ENCODE measurements at regions not wholly inside any gene's neighbourhood (a gene's known extent, or its start where the extent isn't known, plus 50 kb on each side); places are given as distances from the start of the nearest gene placed in this dataset.
"Not testable (repeated sequence)": the region's sequence is repeated elsewhere in the genome, so short reads cannot be mapped to it uniquely, and the experiment has no call there.

DNA sequence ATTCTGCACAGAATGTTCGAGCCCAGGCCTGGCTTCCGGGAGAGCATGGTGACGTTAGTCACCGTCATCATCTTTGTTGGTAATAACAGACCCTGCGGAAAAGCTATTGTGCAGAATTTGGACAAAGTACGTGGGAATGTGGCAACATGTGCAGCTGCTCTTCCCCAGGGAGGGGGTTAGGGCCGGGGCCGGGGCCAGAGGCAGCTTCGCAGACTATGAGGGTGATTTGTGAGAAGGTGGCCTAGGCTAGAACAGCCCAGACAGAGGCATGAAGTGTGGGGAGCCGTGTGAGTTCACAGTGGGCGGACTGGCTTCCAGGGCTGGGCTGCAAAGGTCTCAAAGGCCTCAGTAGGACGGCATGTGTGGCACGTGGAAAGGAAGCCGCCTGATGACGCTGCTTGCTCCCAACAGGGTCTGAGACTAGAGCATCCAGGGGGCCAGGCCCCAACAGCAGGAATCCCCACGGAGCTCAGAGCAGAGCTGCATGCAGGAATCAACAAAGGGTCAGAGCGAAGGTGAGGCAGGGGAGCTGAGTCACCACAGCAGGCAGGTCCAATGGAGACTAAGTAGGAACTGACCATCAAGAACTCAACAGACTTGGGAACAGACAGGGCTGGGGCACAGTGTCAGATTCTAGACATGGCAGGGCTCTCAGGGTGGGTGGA is 109.2 kb downstream of the NPIPB11 start:
- not testable (repeated sequence) for DNase-seq (ENCODE audit: low read depth in 1 of 2, low spot score in 1 of 2)

DNA sequence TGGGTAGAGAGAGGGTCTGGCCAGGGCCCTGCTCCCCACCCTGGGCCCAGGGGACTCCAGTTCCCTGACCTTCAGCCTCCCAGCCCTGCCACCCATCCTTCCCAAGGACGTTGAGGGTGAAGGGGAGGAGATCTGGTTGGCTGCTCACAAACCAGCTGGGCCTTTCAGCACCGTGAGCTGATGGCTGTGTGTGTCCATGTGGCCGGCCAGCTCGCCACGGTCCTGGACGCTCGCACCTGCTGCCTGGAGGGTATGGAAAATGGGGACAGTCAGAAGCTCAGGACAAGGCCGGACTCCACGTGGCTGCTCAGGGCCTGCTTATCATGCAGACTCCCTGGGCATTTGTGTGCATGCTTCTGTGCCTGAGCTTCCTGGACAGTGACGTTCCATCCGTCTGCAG is 110.3 kb downstream of the NPIPB11 start:
- DNase-seq (ENCODE audit: low read depth in 1 of 2, low spot score in 1 of 2) = not testable (repeated sequence)

DNA sequence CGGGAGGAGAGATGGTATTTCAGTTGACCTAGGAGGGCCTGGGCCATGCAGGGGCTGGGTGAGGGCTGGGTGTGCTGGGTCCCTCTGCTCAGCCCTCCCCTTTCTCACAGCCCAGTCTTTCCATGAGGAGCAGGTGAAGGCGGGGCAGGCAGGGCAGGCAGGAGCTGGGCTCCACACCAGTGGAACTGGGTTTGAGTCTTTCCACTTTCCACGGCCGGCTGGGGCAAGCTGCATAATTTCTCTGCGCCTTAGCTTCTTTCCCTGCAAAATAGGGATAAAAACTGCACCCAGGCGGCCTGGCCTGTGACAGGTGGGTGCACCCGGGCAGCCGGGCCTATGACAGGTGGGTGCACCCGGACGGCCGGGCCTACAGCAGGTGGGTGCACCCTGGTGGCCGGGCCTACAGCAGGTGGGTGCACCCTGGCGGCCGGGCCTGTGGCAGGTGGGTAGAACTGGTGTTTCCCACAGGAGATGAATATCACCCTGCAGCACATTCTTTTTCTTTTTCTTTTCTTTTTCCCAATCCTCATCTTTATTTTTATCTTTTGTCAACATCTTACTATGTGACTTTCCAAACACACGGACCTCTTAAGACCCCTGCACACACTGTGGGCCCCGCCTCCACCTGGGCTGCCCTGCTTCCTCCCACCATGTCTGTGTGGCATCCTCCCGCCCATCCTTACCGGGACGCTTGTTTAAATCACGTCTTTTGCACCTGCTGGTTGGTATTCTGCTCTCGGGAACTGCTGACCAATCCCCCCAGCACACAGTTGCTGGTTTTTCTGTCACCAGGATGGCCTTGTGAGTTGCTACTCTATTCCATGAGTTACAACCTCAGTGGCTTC is 111.3 kb downstream of the NPIPB11 start:
- DNase-seq (ENCODE audit: low read depth in 1 of 2, low spot score in 1 of 2) = not testable (repeated sequence)

DNA sequence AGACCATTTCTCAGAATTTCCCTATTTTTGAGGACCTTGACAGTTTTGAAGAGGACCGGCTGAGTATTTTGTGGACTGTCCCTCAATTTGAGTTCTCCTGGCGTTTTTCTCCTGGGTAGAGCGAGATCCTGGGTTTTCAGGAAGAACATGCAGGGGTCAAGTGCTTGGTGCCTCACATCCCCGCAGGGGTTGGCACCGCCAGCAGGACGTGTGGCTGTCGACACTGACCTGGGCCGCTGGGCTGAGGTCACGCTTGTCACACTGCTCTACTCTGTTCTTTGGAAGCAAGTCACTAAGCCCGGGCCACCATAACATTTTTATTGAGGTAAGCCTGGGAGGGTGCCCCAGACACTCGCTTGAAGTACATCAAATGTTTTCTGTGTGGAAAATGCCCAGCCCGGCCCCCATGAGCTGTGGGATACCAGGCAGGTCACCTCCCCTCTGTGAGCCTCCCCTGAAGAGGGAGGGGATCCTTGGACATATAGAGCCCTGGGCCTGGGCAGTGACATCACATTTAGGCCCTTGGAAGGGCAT is 112.0 kb downstream of the NPIPB11 start:
- DNase-seq (ENCODE audit: low read depth in 1 of 2, low spot score in 1 of 2) = not testable (repeated sequence)

DNA sequence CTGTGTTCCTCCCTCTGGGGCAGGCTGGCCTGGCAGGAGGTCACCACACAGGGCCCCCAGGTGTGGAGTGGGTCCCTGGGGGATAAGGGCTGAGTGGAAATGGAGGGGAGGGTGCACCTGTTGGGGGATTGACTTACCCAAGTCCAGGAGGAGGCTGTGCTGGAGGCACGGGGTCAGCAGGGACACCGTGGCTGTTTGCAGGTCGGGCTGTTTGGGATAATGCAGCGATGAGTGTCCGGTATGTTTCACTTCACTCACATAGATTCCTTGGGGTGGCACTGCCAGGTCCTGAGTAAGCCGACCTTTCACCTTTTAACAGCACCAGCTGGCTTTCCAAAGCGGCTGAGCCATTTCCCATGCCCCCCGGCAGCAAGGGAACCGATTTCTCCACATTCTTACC is 113.0 kb downstream of the NPIPB11 start:
- not testable (repeated sequence) for DNase-seq (ENCODE audit: low read depth in 1 of 2, low spot score in 1 of 2)

DNA sequence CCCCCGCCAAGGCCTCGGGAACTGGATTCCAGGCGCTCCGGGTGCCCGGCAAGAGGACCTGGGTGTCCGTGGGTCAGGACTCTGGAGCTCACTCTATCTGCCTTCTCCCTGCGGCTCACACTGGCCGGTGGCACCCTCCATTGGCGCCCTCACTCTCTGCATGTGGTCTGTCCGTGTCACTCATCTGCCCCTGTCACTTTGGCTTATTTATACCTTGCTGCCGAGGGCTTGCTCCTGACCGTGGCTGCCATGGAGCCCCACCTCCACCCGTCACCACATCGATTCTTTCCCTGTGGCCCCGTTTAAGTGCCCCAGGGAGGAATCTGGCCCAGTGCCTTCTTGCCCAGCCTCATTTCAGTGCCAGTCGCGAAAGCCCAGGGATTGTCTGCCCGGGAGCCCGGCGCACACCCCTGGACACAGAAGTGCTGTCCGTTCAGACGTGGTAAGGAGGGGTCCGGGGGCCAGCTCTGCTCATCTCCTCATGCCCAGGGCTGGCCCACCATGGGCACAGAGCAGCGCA is 113.5 kb downstream of the NPIPB11 start:
- DNase-seq (ENCODE audit: low read depth in 1 of 2, low spot score in 1 of 2) = not testable (repeated sequence)

DNA sequence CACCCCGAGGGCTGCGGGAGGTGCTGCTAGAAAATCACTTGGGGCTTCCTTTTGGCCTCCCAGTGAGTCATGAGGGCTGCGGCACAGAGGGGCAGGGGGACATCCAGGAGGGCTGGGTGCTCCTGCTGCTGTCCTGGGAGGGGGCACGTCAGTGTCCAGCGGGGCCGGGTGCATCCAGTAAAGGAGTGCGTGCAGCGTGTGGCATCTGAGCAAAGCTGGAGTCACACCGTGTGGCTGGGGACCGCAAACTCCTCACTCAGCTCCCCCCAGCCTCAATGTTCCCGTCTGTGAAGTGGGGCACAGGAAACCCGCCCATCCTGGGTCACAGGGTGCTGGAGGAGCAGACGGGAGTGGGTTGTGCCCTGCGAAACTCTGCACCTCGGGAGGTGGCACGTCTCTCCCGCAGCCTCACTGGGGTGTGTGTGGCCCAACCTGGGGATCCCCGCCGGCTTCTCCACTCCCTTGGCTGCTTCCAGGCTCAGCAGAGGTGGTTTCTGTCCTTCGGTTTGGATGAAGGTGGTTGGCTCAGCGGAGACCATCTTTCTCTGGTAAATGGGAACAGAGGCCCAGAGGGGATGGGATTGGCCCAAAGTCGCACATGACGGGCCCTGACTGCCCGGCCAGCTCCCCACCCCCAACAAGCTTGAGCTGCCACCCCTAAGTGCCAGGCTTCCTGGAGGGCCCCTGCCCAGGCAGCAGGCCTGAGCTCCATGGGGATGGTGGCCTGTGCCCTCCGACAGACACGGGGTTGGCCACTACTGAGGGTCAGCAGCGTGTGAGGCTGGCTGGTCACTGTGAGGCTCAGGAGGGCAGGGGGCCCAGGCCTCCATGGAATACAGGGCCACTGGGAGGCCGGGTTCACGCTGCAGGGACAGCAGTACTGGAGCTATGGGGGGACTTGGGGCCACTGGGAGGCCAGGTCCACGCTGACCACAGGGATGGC is 114.9 kb downstream of the NPIPB11 start:
- not testable (repeated sequence) for DNase-seq (ENCODE audit: low read depth in 1 of 2, low spot score in 1 of 2)

DNA sequence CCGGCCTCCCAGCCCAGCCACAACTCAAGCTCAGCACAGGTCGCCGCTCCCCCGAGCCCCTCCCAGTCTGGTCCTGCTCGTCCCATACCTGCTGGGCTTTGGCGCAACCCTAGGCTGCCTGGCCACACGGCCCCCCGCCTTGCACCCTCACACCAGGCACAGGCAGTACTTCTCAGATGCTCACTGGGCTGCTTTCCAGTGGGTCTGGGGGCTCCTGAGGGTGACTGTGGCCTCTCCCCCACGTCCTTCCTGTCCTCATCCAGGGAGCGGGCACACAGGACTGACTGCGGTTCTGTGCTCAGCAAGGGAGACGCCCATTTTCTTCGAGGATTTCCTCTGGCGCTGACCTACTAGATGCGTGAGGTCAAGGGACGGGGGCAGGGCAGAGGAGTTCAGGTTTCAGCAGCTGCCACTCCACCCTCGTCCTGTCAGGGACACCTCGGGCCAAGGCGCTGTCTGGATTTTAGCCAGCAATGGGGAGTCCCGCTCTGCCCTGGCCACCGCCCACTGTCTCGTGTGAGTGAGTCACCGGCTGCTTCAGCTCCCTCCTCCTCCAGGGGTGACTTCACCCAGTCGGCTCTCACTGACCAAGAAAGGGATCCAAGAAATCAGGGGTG is 115.8 kb downstream of the NPIPB11 start:
- DNase-seq (ENCODE audit: low read depth in 1 of 2, low spot score in 1 of 2) = peak; percentile 13 to 27

DNA sequence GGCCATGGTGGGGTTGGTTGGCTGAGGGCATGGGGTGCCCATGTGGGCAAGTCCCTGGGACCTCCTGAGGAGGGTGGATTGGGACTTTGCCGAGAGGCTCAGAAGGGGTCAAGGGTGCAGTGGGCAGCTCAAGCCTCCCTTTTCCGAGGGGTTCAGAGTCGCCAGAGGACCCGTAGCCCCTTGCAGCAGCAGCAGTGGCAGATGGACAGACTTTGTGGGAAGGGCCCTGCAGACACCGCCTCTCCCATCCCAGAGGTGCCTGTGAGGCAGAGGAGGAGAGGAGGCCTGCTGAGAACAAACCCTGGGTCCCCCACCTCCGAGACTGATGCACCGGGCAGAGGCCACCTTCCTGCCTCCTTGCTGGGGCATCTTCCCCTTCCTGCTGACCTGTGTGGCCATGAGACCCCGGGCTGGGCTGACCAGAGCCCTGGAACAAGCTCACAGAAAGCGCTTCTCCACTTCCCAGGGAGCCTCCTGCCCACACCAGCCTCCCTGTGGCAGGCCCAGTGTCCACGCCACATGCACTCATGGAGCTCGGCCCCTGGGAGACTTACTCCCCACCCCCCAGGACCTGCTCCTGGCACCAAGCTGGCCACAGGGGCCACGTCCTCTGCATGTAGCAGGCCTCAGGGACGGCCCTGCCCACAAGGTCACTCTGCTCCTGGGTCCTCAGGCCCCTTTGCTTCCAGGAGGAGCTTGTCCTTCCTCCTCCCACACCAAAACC is 116.8 kb downstream of the NPIPB11 start:
- not testable (repeated sequence) for DNase-seq (ENCODE audit: low read depth in 1 of 2, low spot score in 1 of 2)

DNA sequence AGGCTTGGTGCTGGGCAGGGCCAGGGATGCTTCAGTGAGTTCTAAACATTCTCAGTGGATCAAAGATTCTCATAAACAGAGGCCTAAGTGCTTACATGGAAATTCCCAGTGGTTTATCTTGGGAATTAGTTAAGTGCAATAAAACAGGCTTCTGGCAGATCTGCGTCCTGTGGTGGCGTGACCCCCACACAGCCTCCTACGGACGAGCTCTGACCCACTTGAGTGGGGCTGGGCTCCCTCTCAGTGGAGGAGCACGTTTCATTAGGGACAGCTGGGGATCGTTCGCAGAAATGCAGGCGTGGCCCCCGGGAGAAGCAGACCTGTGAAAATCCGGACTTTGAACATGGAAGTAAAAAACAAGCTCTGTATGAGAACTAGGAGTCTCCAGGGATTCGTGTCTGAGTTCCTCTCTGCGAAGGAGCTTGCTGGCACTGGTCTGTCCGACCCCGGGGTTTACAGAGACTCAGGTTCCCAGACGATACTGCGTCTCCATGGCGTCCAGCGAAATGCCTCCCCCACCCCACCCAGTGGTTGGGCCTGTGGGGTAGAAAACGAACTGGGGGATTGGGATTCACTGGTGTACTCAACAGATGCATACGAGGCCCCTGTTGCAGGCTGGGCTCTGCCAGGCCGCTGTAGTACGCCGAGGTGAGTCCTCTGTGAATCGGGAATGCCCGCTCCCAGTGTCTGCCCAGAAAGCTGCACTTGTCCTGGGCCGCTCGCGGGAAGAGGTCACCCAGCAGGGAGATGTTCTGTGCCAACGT is 117.6 kb downstream of the NPIPB11 start:
- DNase-seq (ENCODE audit: low read depth in 1 of 2, low spot score in 1 of 2) = not testable (repeated sequence)

DNA sequence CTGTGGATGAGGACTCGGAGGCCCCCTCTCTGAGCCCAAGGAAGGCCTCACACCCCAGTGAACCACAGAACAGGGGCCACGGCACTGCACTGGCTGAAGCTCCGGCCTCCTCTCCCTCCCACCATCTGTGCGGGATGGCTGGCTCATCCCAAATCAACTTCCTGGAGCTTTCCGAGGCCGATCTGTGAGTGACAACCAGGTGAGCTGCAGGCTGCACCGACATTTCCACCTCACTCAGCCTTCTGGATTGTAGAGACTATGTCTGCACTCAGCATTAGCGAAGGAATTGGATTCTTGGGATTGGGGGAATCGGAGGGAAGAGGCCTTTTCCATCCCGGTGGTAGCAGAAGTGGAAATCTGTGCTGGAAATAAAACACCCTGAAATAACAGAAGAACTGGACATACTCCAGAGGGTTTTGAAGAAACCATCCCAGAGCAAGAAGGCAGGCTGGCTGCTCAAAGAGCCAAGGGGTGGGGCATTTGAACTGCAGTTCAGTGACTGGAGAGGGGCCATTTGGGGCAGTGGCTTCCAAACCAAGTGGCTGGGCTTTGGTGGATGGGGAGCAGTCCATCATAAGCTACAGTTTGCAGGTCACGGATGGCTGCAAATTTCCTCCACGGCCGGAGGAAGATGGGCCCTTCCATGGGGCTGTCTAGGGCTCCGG is 118.5 kb downstream of the NPIPB11 start:
- DNase-seq (ENCODE audit: low read depth in 1 of 2, low spot score in 1 of 2) = not testable (repeated sequence)

DNA sequence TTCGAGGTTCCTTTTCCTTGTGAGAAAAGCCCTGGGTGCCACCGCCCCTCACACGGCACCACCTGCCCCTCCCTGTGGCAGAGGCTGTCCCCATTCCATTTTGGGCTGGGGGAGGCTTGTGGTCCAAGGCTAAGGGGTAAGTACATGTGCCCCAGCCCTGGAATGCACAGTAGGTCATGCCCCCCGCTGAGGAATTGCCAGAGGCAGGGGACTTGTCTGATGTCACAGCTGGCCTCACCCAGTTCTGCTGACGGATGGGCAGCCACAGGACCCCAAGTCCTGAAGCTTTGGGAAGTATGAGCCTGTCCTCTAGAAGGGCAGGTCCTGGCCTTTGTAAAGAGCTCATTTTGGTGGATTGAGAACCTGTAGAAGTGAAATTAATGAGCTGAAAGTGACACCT is 119.3 kb downstream of the NPIPB11 start:
- DNase-seq (ENCODE audit: low read depth in 1 of 2, low spot score in 1 of 2) = not testable (repeated sequence)

DNA sequence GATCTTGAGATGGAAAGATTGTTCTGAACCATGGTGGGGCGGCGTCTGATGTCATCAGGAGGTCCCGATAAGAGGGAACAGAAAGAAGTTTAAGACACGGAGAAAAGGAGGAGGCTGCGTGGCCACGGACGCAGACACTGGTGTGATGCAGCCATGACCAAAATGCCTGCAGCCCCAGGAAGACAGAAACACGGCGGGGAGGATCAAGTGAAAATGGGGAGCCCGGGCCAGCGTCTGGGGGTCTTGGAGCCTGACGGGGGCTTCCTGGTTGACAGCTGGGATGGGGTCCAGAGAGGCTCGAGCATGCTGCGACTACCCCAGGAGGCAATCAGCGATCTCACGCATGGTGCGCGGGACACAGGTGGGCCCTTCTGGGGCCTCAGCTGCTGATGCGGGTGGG is 119.7 kb downstream of the NPIPB11 start:
- not testable (repeated sequence) for DNase-seq (ENCODE audit: low read depth in 1 of 2, low spot score in 1 of 2)

DNA sequence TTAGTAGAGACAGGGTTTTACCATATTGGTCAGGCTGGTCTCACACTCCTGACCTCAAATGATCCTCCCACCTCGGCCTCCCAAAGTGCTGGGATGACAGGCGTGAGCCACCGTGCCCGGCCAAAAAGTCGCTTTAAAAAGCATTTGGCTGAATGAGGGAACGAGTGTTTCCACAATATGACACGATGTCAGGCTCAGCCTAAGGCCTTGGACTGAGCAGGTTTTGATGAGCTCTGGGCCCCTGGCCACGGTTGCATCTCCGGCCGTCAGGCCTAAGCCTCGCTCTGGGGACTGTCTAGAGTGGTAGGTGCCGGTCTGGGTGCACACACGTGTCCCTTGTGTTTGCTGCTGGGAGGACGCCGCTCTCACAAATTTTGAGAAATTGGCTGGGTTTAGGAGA is 120.3 kb downstream of the NPIPB11 start:
- not testable (repeated sequence) for DNase-seq (ENCODE audit: low read depth in 1 of 2, low spot score in 1 of 2)

DNA sequence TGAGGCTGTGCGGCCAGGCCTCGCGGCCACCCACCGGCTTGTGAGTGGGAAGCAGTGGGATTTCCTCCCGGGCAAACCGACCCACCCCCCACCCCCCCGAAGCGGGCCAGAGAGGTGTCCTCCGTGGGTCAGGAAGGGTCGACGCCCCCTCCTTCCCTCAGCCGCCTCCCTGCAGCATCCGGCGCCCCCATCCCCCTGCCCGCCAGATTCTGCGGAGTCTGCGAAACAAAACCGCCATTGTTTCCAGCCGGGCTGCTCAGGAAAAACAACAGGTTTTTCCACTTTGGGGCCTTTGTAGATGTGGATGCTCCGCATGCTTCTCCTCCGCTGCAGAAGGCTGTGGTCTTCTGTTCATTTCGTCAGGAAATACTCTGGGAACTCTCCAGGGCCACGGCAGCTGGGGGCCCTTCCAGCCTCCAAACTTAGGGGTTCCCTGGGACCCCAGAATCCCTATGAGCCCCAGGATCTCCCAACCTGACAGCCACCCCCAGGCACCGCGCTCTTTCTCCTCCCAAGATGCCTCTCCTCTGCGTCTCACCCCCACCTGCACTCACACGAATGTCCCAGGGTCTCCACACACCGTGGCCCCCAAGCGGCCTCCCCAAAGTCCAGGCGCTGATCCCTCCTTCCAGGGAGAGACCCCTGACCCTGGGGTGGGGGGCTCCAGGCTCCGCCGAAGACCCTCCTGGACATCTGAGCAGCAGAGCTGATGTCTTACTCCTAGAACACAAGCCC is 121.2 kb downstream of the NPIPB11 start:
- not testable (repeated sequence) for DNase-seq (ENCODE audit: low read depth in 1 of 2, low spot score in 1 of 2)

DNA sequence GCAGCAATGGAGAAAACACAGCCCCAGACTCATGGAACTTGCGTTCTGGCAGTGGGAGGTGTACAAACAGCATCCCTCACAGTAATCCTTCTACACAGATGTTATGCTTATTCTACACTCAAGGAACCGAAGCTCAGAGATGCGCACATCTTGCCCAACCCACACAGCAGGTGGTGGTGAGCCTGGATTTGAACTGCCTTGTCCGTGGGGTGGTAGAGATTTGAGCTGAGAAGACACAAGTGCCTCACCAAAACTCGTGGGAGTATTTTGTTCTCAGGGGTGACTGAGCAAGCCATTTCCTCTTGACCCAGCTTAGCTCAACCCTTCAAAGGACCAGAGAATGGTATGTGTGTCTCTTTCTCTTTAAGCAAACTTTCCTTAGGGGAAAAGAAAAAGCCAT is 121.8 kb downstream of the NPIPB11 start:
- DNase-seq (ENCODE audit: low read depth in 1 of 2, low spot score in 1 of 2) = not testable (repeated sequence)

DNA sequence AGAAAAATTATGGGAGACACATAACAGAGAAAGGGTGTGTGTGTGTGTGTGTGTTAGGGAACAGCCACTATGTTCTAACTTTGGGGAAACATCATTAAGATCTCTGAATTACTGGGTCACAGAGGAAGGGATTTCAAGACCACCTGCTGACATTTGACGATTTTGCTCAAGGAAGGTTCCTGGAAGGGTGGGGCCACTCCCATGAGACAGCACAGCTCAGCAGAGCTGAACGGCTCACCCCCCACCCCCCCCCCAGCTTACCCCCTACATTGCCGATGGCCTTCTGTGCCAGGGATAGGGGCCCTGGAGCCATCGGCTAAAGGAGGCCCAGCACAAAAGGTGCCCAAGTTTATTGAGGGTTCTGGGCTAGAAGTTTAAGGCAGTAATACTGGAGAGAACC is 122.4 kb downstream of the NPIPB11 start:
- not testable (repeated sequence) for DNase-seq (ENCODE audit: low read depth in 1 of 2, low spot score in 1 of 2)

All from activated CD4-positive, alpha-beta T cell treated with anti-CD3 and anti-CD28 coated beads, Interleukin-2, amount 50 U/mL, for 24 hours (primary cell).